ENCODE measurements at regions not wholly inside any gene's neighbourhood (a gene's known extent, or its start where the extent isn't known, plus 50 kb on each side); places are given as distances from the start of the nearest gene placed in this dataset.

DNA sequence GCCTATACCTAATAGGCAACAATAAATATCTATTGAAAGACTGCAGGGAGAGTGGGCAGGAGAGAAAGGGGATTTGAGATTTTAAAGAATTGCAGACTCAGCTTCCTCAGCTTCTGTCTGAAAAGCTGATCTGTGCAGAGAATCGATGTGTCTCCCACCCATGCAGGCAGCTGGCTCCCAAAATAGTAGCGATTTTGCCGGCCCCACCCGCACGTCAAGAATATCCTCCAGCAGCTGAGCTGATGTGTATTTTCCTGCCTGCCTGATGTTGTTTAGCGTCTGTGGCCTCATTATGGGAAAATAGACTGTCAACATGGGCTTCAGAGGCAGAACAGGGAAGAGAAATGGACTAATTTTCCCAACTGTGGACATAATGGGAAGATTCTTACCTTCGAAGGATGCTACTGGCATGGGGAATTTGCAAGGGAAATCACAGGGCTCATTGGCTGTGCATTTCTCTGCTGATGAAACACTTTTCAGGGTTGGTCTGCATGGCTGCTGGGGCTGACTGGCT is 699.8 kb downstream of the PTPRU start:
- H3K4me3 ChIP-seq (ENCODE audit: low read depth, low read length): no peak overlapping the region
- TF ChIP-seq, protein P1, sequence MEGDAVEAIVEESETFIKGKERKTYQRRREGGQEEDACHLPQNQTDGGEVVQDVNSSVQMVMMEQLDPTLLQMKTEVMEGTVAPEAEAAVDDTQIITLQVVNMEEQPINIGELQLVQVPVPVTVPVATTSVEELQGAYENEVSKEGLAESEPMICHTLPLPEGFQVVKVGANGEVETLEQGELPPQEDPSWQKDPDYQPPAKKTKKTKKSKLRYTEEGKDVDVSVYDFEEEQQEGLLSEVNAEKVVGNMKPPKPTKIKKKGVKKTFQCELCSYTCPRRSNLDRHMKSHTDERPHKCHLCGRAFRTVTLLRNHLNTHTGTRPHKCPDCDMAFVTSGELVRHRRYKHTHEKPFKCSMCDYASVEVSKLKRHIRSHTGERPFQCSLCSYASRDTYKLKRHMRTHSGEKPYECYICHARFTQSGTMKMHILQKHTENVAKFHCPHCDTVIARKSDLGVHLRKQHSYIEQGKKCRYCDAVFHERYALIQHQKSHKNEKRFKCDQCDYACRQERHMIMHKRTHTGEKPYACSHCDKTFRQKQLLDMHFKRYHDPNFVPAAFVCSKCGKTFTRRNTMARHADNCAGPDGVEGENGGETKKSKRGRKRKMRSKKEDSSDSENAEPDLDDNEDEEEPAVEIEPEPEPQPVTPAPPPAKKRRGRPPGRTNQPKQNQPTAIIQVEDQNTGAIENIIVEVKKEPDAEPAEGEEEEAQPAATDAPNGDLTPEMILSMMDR (IDR thresholded peaks at IDR 0.05; ENCODE audit: low read depth, low read length): no peak

DNA sequence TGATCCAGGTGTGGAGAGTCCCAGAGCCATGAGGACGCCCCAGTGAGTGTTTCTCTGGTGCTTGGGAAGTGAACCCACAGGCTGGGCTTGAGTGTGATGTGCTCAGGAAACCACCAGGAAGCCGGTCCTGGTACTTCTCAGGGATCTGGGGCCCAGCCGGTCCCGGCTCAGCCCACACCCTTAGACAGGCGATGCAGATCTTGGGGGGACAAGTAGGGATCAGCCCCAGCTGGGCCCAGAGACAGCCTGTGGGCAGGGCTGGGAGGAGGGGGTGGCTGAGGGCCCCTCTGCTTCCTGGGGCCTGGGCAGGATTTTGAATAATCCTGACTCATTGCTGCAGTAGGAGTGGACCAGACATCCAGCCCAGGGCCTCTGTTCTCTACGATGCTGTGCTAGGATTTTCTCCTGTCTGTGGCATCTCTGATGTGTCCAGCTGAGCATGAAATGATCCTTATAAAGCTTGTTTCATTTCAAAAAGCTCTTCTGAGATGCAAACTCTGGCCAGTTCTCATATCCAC is 698.0 kb downstream of the PTPRU start:
- TF ChIP-seq, protein P1 (IDR thresholded peaks at IDR 0.05; ENCODE audit: low read depth, low read length): no peak
- no peak overlapping the region for H3K4me3 ChIP-seq (ENCODE audit: low read depth, low read length)

DNA sequence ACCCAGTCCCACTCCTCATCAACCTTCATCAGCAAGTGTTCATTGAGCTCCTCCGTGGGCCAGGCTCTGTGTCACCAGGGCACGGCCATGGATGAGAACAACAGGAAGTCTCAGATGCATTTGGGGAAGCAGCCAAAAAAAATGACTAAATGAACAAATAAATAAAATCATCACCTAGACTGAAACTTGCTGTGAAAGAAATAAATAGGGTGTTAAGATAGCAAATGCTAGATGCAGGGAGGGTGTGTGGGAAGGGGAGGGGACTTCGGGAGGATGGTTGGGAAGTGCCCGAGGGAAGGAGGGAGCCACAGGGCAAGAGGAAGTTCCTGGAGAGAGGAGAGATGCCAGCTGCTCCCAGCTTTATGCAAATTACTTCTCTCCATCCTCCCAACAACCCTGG is 696.7 kb downstream of the PTPRU start:
- no peak overlapping the region for H3K4me3 ChIP-seq (ENCODE audit: low read depth, low read length)

DNA sequence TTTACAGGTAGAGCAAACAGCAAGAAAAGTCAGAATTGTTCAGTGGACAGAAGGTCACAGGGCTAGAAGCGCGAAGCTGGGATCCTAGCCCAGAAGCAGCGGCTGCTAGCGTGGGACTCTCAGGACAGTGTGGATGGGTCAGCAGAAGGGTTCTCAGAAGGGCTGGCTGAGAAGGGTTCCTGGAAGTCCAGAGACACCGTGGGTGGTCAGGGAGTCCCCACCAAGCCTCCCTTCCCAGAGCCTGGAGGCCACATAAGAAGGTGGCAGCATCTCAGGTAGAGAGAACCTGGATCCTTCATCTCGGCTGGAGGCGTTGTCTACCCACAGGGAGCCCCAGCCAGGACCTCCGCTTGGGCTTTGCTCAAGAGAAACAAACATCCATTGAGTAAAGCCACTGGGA is 696.3 kb downstream of the PTPRU start:
- no peak overlapping the region for H3K4me3 ChIP-seq (ENCODE audit: low read depth, low read length)
- TF ChIP-seq, protein P1 (IDR thresholded peaks at IDR 0.05; ENCODE audit: low read depth, low read length): no peak

More for the DNA sequence above, 696.7 kb downstream of the PTPRU start:
- TF ChIP-seq, protein P1 (IDR thresholded peaks at IDR 0.05; ENCODE audit: low read depth, low read length): no peak

DNA sequence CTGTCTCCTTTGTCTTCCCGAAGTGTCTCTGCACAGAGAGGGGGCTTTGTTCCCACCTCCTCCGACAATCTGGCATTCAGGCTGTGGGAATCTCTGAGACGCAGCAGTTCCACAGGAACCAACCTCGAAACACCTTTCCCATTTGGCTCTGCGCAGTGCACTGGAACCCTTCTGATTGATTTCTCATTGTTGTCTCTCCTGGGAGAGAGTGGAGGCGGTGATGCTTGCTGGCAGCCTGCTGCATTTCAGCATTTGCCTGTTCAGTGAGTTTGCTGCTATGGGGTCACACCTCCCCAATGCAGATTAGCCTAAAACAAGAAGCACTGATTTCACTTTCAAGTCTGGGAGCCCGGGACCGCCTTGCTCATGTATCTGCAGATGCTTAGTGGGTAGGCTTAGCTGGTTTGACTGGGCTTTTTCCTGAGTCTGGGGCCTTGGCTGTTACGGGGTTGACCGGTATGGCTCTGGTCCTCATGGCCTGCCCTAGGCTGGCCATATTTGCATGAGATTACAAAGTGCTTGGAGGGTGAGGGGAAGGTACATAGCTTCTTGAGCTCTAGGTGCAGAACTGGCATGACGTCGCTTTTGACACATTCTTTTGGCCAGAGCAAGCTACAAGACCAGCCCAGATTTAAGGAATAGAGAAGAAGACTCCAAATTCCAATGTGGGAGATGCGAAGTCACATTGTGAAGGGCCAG is 695.3 kb downstream of the PTPRU start:
- TF ChIP-seq, protein P1 (IDR thresholded peaks at IDR 0.05; ENCODE audit: low read depth, low read length): no peak
- no peak overlapping the region for H3K4me3 ChIP-seq (ENCODE audit: low read depth, low read length)

DNA sequence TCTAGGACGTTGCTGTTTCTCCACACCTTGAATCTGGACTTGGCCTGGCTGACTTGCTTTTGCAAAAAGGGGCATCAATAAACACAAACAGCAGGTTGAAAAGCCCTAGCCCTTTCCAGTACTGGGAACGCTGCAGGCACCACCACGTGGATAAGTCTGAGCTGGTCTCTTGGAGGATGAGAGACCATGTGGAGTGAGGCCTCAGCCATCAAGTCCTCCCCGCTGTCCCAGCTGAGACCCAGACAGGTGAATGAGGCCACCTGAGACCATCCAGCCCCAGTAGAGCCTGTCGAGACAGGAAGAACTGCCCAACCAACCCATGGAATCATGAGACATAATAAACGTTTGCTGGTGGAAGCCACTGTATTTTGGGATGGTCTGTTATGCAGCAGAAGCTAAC is 688.7 kb downstream of the PTPRU start:
- H3K4me3 ChIP-seq (ENCODE audit: low read depth, low read length): no peak overlapping the region
- TF ChIP-seq, protein P1 (IDR thresholded peaks at IDR 0.05; ENCODE audit: low read depth, low read length): no peak

DNA sequence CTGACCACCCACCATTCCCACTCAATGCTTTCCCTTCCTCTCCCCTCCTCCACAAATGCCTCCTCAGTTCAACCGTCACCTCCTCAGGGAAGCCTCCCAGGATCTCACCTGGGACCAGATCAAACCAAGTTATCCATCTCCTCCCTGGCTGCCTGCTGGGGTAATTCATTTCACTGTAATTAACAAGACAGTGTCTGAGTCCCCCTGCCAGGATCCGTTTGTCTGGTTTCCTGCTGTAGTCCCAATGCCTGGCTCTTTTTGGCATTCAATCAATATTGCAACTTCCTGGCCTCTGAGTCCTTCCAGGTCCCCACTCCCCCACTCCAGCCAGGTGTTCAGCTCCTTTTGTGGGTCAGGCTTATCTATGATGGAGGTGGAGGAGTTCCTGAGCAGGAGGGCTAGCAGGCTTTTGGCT is 687.7 kb downstream of the PTPRU start:
- TF ChIP-seq, protein P1 (IDR thresholded peaks at IDR 0.05; ENCODE audit: low read depth, low read length): no peak
- H3K4me3 ChIP-seq (ENCODE audit: low read depth, low read length): no peak overlapping the region

Measured in WI38 (cell line).